GM18499 (cell line): ENCODE measurements at regions not wholly inside any gene's neighbourhood (a gene's known extent, or its start where the extent isn't known, plus 50 kb on each side); places are given as distances from the start of the nearest gene placed in this dataset.
"Not testable (repeated sequence)": the region's sequence is repeated elsewhere in the genome, so short reads cannot be mapped to it uniquely, and the experiment has no call there.

Experiments
- ATAC-seq: cut with Tn5 transposase; IDR thresholded peaks from one replicate; pipeline ENCODE4 v1.9.1; 2021; ENCODE audit warnings: moderate number of reproducible peaks; ENCODE audit not compliant: insufficient read depth, unreplicated experiment

GRCh38 chr3:78277220-78277619 lies 1237.3 kb downstream of the ROBO2 start:
- ATAC-seq, result peak; percentile 42

- peak; percentile 13 for ATAC-seq
These were observed 1237.9 kb downstream of the ROBO2 start for GRCh38 chr3:78277801-78278200.

GRCh38 chr3:78279091-78279490 lies 1239.2 kb downstream of the ROBO2 start:
- no peak for ATAC-seq

- ATAC-seq, result no peak
These were observed 1241.5 kb downstream of the ROBO2 start for GRCh38 chr3:78281381-78281780.

- ATAC-seq, result no peak
These were observed 1244.1 kb downstream of the ROBO2 start for GRCh38 chr3:78283994-78284393.

- no peak for ATAC-seq
These were observed 1245.3 kb downstream of the ROBO2 start for GRCh38 chr3:78285032-78285728.

- no peak for ATAC-seq
These were observed 1247.2 kb downstream of the ROBO2 start for GRCh38 chr3:78287085-78287484.

- no peak for ATAC-seq
These were observed 1253.4 kb downstream of the ROBO2 start for GRCh38 chr3:78293284-78293683.

- ATAC-seq, result no peak
These were observed 1264.2 kb downstream of the ROBO2 start for GRCh38 chr3:78304115-78304514.

- no peak for ATAC-seq
These were observed 1273.0 kb downstream of the ROBO2 start for GRCh38 chr3:78312851-78313250.

GRCh38 chr3:78313332-78313731 lies 1273.4 kb downstream of the ROBO2 start:
- no peak for ATAC-seq

- no peak for ATAC-seq
These were observed 1274.4 kb downstream of the ROBO2 start for GRCh38 chr3:78314327-78314726.

GRCh38 chr3:78317774-78318173 lies 1277.9 kb downstream of the ROBO2 start:
- ATAC-seq, result no peak

GRCh38 chr3:78322780-78323179 lies 1282.9 kb downstream of the ROBO2 start:
- no peak for ATAC-seq

GRCh38 chr3:78337801-78338211 lies 1297.9 kb downstream of the ROBO2 start:
- ATAC-seq, result no peak

GRCh38 chr3:78338405-78338804 lies 1298.5 kb downstream of the ROBO2 start:
- ATAC-seq, result peak; percentile 89

GRCh38 chr3:78343221-78343620 lies 1303.3 kb downstream of the ROBO2 start:
- ATAC-seq, result no peak

- not testable (repeated sequence) for ATAC-seq
These were observed 1304.4 kb downstream of the ROBO2 start for GRCh38 chr3:78344267-78344666.

GRCh38 chr3:78344918-78345317 lies 1305.0 kb downstream of the ROBO2 start:
- no peak for ATAC-seq

- no peak for ATAC-seq
These were observed 1307.3 kb downstream of the ROBO2 start for GRCh38 chr3:78347176-78347575.

- no peak for ATAC-seq
These were observed 1308.8 kb downstream of the ROBO2 start for GRCh38 chr3:78348664-78349063.

- ATAC-seq, result no peak
These were observed 1309.7 kb downstream of the ROBO2 start for GRCh38 chr3:78349571-78349970.
